Endothelial cell of umbilical vein (primary cell): ENCODE measurements at regions not wholly inside any gene's neighbourhood (a gene's known extent, or its start where the extent isn't known, plus 50 kb on each side); places are given as distances from the start of the nearest gene placed in this dataset.

Experiments
- BruUV-seq: library from RNA; stranded (reverse); fragments of 400-500 nt; replicated peaks from 2 replicates; lab custom pipeline; 2021; lab: Mats Ljungman, UMichigan
- CTCF ChIA-PET: fragments of 300-600, 350-600 bp; sonication (Branson Sonifier 250); formaldehyde crosslinking; loops from one replicate; lab custom pipeline; 2021; ENCODE audit warnings: antibody characterized with exemption, inconsistent platforms; lab: Charles Lee
- POLR2A ChIA-PET: fragments of 300-600, 350-600 bp; sonication (Branson Sonifier 250); formaldehyde crosslinking; loops from one replicate; lab custom pipeline; 2021; ENCODE audit warnings: antibody characterized with exemption, inconsistent platforms; lab: Charles Lee
- DNase-seq: peaks from one replicate; pipeline ENCODE4 v3.0.0-alpha.2; 2011; ENCODE audit warnings: low read depth, low spot score
- FAIRE-seq: peaks from 2 replicates; lab custom pipeline; 2011; peaks lifted over from hg19 to GRCh38; lab: Jason Lieb, UNC
- H2AFZ ChIP-seq: 2 replicates; pipeline ENCODE4 v1.6.0; 2012; ENCODE audit warnings: low read depth, low read length, control low read depth, inconsistent platforms
- H3K27ac ChIP-seq: 2 replicates; pipeline ENCODE4 v1.5.1; 2011; ENCODE audit warnings: low read depth, mild to moderate bottlenecking, control low read depth, low read length, moderate library complexity; ENCODE audit not compliant: insufficient read depth
- H3K27me3 ChIP-seq, 2 experiments: 2 replicates each; pipeline versions ENCODE4 v1.6.0 to v1.6.1; 2011; ENCODE audit warnings: low read length in 2 of 2, mixed read lengths in 1 of 2; ENCODE audit not compliant: control insufficient read depth in 2 of 2, insufficient read depth in 2 of 2
- H3K36me3 ChIP-seq, 2 experiments: 2 replicates in 1 of 2; 3 replicates in 1 of 2; pipeline ENCODE4 v1.5.1; 2011; ENCODE audit warnings: low read length in 2 of 2, mild to moderate bottlenecking in 1 of 2, moderate library complexity in 1 of 2; ENCODE audit not compliant: control insufficient read depth in 2 of 2, insufficient read depth in 2 of 2; ENCODE audit errors: extremely low read depth in 1 of 2
- H3K4me1 ChIP-seq: 3 replicates; pipeline ENCODE4 v1.5.1; 2011; ENCODE audit warnings: mild to moderate bottlenecking, low read length; ENCODE audit not compliant: control insufficient read depth, insufficient read depth; ENCODE audit errors: extremely low read depth
- H3K4me2 ChIP-seq: 2 replicates; pipeline ENCODE4 v1.6.1; 2011; ENCODE audit warnings: low read length, control low read depth, mixed read lengths; ENCODE audit not compliant: insufficient read depth
- H3K4me3 ChIP-seq, 3 experiments: fragments of 200-600 bp in 1 of 3; sonication (generic), shearing (Covaris generic) in 1 of 3; replicated peaks in 1 of 3; 2 replicates each; pipeline ENCODE4 v1.5.1; 2011 to 2016; ENCODE audit warnings: control low read depth in 3 of 3, low read length in 3 of 3, mild to moderate bottlenecking in 2 of 3, inconsistent platforms in 1 of 3, low read depth in 1 of 3, moderate library complexity in 1 of 3; ENCODE audit not compliant: insufficient read depth in 1 of 3
- H3K79me2 ChIP-seq: 2 replicates; pipeline ENCODE4 v1.6.0; 2012; ENCODE audit warnings: low read length, inconsistent platforms; ENCODE audit not compliant: control insufficient read depth, insufficient read depth
- H3K9ac ChIP-seq: replicated peaks from 2 replicates; pipeline ENCODE3; 2011; ENCODE audit warnings: low read length, control low read depth; ENCODE audit not compliant: insufficient read depth; ENCODE audit errors: extremely low read depth
- H3K9me1 ChIP-seq: replicated peaks from 3 replicates; pipeline ENCODE4 v1.6.0; 2011; ENCODE audit warnings: mild to moderate bottlenecking, low read length; ENCODE audit not compliant: control insufficient read depth, insufficient read depth; ENCODE audit errors: extremely low read depth
- H3K9me3 ChIP-seq: replicated peaks from 2 replicates; pipeline ENCODE4 v1.5.1; 2012; ENCODE audit warnings: low read length, inconsistent platforms; ENCODE audit not compliant: control insufficient read depth, insufficient read depth
- H4K20me1 ChIP-seq: replicated peaks from 2 replicates; pipeline ENCODE3; 2011; ENCODE audit warnings: mild to moderate bottlenecking, low read length; ENCODE audit not compliant: control insufficient read depth, insufficient read depth; ENCODE audit errors: extremely low read depth
- CTCF ChIP-seq, 2 donors: IDR thresholded peaks; 1 replicate in 1 of 2; 2 replicates in 1 of 2; pipeline ENCODE4 v1.5.1; 2011; ENCODE audit warnings: low read length in 2 of 2, mild to moderate bottlenecking in 2 of 2, moderate library complexity in 2 of 2, control low read depth in 1 of 2, inconsistent platforms in 1 of 2, low read depth in 1 of 2; ENCODE audit not compliant: insufficient read depth in 1 of 2; ENCODE audit errors: extremely low read depth in 1 of 2
- GATA2 ChIP-seq: IDR thresholded peaks from 2 replicates; pipeline ENCODE4 v1.7.0; 2011; ENCODE audit warnings: low read depth, mild to moderate bottlenecking, moderate library complexity, mixed read lengths, low read length; ENCODE audit not compliant: insufficient read length, insufficient read depth
- JUN ChIP-seq: IDR thresholded peaks from 2 replicates; pipeline ENCODE4 v1.6.1; 2011; ENCODE audit warnings: borderline replicate concordance, low read depth; ENCODE audit not compliant: insufficient read length, insufficient read depth
- MAX ChIP-seq: IDR thresholded peaks from 2 replicates; pipeline ENCODE4 v1.6.1; 2011; ENCODE audit not compliant: insufficient read depth, insufficient read length
- POLR2A ChIP-seq: IDR thresholded peaks from 2 replicates; pipeline ENCODE4 v1.6.1; 2012; ENCODE audit warnings: low read depth, mild to moderate bottlenecking, control low read depth, low read length
- POLR2AphosphoS5 ChIP-seq: IDR thresholded peaks from 2 replicates; pipeline ENCODE4 v1.6.1; 2012; ENCODE audit warnings: low read depth, mild to moderate bottlenecking, control low read depth, low read length, moderate library complexity; ENCODE audit not compliant: insufficient read depth
- dilution Hi-C: fragments of 300-500 bp; cut with MboI; formaldehyde crosslinking; loops from one replicate; pipeline ENCODE4 v1.15.0; 2019; ENCODE audit warnings: low sequenced_read_pairs; ENCODE audit not compliant: extremely low pct_ligation_motif_present
- intact Hi-C: fragments of 100-400 bp; cut with micrococcal nuclease; formaldehyde crosslinking; loops from one replicate; pipeline ENCODE4 v1.10.0; 2022

- H4K20me1 ChIP-seq: no peaks in the 10 kb centered on the region
- TF ChIP-seq POLR2AphosphoS5 (no peak), POLR2A (no peak), GATA2 (no peak), CTCF (IDR thresholded peaks at IDR 0.05; ENCODE audit: extremely low read depth in 1 of 2, insufficient read depth in 1 of 2, low read depth in 1 of 2, low read length in 2 of 2) (no peak), MAX (no peak)
- no peaks in the 10 kb centered on the region for H3K79me2 ChIP-seq
- no peak overlapping the region for H3K27ac ChIP-seq
- H3K9ac ChIP-seq: no peak overlapping the region
- no peaks in the 10 kb centered on the region for H3K4me1 ChIP-seq
- CTCF ChIA-PET: interaction anchor here (1.7 kb wide), 1 partner anchor 14 kb away, joined by 4 read pairs; no protein-coding TSS in a partner anchor
- H3K36me3 ChIP-seq: no peaks in the 10 kb centered on the region
- peaks cover 0 to 3% of the 10 kb centered on the region in 2 experiments for H3K27me3 ChIP-seq
- no peak overlapping the region for H3K4me3 ChIP-seq
- FAIRE-seq (no peak), DNase-seq (no peak)
- no peaks in the 10 kb centered on the region for H3K9me1 ChIP-seq
- H3K4me2 ChIP-seq: no peak overlapping the region
- POLR2A ChIA-PET: no interaction called here
- H2AFZ ChIP-seq: no peak overlapping the region
- BruUV-seq: no TSS peak
- intact Hi-C loops (no loop called here), dilution Hi-C loops (no loop called here)
- H3K9me3 ChIP-seq: no peaks in the 10 kb centered on the region
These were observed 80.3 kb downstream of the UFM1 start for GRCh38 chr13:38429916-38430315.

- intact Hi-C loops (no loop called here), dilution Hi-C loops (no loop called here)
- Histone ChIP-seq H3K27ac (no peak overlapping the region), H3K4me1 (no peaks in the 10 kb centered on the region), H3K36me3 (no peaks in the 10 kb centered on the region), H3K79me2 (no peaks in the 10 kb centered on the region), H3K9me1 (no peaks in the 10 kb centered on the region), H3K9me3 (no peaks in the 10 kb centered on the region), H3K4me2 (no peak overlapping the region), H2AFZ (no peak overlapping the region), H3K27me3 (peaks cover 0 to 3% of the 10 kb centered on the region in 2 experiments), H3K4me3 (no peak overlapping the region), H4K20me1 (no peaks in the 10 kb centered on the region), H3K9ac (no peak overlapping the region)
- no peak for FAIRE-seq
- no TSS peak for BruUV-seq
- no peak for DNase-seq
- POLR2A ChIA-PET: no interaction called here
- CTCF ChIA-PET: interaction anchor here (1.0 to 1.7 kb wide), 2 partner anchors 9 to 15 kb away, joined by 3 to 4 read pairs; no protein-coding TSS in a partner anchor
- TF ChIP-seq JUN: no peak
- no peak for TF ChIP-seq POLR2A
- TF ChIP-seq CTCF (IDR thresholded peaks at IDR 0.05; ENCODE audit: extremely low read depth in 1 of 2, insufficient read depth in 1 of 2, low read depth in 1 of 2, low read length in 2 of 2): no peak
- TF ChIP-seq GATA2: no peak
- TF ChIP-seq POLR2AphosphoS5: no peak
These were observed 81.1 kb downstream of the UFM1 start for GRCh38 chr13:38430796-38431195.
